ENCODE measurements at regions not wholly inside any gene's neighbourhood (a gene's known extent, or its start where the extent isn't known, plus 50 kb on each side); places are given as distances from the start of the nearest gene placed in this dataset.
"Not testable (repeated sequence)": the region's sequence is repeated elsewhere in the genome, so short reads cannot be mapped to it uniquely, and the experiment has no call there.

DNA sequence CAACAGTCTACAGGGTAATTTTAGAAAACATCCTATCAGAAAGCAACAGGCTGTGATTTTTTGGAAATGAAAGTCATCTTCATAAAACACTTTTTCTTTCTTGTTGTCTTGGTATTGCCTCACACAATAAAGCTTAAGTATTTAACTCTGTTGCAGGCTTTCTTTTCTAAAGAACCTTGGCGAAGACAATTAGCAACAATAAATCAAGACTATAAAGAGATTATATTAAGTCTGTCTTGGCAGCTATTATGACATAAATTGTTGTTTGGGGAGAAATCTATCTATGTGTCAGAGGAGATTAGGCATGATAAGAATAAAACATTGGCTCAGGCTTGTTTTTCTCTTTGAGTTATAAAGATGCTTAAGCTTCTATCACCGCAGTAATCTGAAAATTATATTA is 1774.8 kb downstream of the ARAP2 start:
- Histone ChIP-seq H3K27ac (no peak overlapping the region), H3K4me1 (no peaks in the 10 kb centered on the region), H3K27me3 (no peaks in the 10 kb centered on the region), H3K9me3 (peaks cover 0 to 6% of the 10 kb centered on the region in 2 donors), H3K36me3 (no peaks in the 10 kb centered on the region), H3K4me3 (no peak overlapping the region)
- no peak for TF ChIP-seq POLR2A (IDR thresholded peaks at IDR 0.05)
- TF ChIP-seq, protein P1, sequence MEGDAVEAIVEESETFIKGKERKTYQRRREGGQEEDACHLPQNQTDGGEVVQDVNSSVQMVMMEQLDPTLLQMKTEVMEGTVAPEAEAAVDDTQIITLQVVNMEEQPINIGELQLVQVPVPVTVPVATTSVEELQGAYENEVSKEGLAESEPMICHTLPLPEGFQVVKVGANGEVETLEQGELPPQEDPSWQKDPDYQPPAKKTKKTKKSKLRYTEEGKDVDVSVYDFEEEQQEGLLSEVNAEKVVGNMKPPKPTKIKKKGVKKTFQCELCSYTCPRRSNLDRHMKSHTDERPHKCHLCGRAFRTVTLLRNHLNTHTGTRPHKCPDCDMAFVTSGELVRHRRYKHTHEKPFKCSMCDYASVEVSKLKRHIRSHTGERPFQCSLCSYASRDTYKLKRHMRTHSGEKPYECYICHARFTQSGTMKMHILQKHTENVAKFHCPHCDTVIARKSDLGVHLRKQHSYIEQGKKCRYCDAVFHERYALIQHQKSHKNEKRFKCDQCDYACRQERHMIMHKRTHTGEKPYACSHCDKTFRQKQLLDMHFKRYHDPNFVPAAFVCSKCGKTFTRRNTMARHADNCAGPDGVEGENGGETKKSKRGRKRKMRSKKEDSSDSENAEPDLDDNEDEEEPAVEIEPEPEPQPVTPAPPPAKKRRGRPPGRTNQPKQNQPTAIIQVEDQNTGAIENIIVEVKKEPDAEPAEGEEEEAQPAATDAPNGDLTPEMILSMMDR (IDR thresholded peaks at IDR 0.05), result no peak
- TF ChIP-seq POLR2AphosphoS5 (IDR thresholded peaks at IDR 0.05), result no peak
- intact Hi-C loops (cut with DNase I; ENCODE audit: low total_unique reads), result no loop called here
- DNase-seq (ENCODE audit: low spot score in 2 of 2), result no peak

DNA sequence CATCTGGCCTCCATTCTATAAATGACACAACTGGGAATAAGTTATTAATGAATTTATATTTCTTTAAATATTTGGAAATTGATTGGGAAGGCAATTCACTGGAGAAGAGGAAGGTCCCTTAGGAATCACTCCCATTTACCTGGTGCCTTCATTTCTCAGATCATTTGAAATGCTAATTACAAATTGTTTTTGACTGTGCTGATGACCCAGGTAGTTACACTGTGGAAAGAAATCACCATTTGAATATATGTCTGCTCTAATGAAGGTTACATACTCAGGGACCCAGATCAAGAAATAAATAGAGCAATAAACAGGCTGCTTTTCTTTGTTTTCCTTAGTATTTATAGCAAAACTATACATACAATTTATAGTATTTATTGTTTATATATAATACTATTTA is 1759.1 kb downstream of the ARAP2 start:
- intact Hi-C loops (cut with DNase I; ENCODE audit: low total_unique reads), result no loop called here
- Histone ChIP-seq H3K27me3 (no peaks in the 10 kb centered on the region), H3K4me3 (no peak overlapping the region), H3K27ac (no peak overlapping the region), H3K4me1 (no peaks in the 10 kb centered on the region), H3K36me3 (no peaks in the 10 kb centered on the region), H3K9me3 (no peaks in the 10 kb centered on the region)
- DNase-seq (ENCODE audit: low spot score in 2 of 2), result no peak
- no peak for TF ChIP-seq POLR2A (IDR thresholded peaks at IDR 0.05)
- TF ChIP-seq POLR2AphosphoS5 (IDR thresholded peaks at IDR 0.05), result no peak
- TF ChIP-seq, protein P1 (IDR thresholded peaks at IDR 0.05), result no peak

DNA sequence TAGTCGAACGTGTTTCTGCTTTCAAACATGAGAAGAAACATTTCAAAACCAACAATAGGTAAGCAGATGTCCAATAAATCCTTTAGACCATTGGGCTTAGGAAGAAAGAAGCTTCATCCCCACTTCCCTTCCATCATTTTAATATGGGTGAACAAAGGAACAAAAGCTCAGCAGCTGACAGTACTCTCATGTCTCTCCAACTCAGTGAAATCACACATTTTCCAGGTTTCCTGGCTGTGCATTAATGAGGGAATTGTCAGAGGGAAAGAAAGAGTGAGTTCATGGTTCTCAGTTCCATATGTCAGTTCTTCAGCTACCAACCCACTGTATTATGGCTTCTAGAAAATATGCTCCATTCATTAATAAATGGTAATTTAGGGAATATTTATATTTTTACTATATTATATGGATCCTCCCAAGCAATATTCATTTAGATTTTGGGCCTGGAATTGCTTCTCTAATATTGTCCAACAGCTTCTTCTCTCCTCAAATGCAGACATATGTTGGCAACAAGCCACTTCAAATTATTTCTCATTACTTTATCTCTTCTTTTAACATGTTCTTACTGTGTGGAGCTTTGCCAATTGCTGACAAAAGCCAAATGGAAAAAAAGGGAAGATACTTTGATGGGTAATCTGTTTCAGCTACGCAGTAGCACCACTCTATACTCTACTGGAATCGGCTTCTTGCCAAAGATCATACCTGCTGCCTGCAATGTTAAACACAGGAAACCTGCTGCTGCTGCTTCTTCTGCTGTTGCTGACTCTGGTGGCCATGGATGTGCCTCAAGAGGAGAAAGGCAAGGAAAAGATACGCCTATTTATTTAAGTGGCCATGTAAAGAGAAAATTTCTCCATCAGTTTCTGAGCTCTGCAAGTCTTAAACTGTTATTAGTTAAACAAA is 1757.6 kb downstream of the ARAP2 start:
- H3K4me1 ChIP-seq, result no peaks in the 10 kb centered on the region
- H3K27ac ChIP-seq, result no peak overlapping the region
- H3K36me3 ChIP-seq, result no peaks in the 10 kb centered on the region
- no peaks in the 10 kb centered on the region for H3K9me3 ChIP-seq
- DNase-seq (ENCODE audit: low spot score in 2 of 2), result no peak
- TF ChIP-seq, protein P1 (IDR thresholded peaks at IDR 0.05), result no peak
- TF ChIP-seq POLR2A (IDR thresholded peaks at IDR 0.05) (no peak), POLR2AphosphoS5 (IDR thresholded peaks at IDR 0.05) (no peak)
- intact Hi-C loops (cut with DNase I; ENCODE audit: low total_unique reads), result no loop called here
- H3K4me3 ChIP-seq, result no peak overlapping the region
- H3K27me3 ChIP-seq, result no peaks in the 10 kb centered on the region

DNA sequence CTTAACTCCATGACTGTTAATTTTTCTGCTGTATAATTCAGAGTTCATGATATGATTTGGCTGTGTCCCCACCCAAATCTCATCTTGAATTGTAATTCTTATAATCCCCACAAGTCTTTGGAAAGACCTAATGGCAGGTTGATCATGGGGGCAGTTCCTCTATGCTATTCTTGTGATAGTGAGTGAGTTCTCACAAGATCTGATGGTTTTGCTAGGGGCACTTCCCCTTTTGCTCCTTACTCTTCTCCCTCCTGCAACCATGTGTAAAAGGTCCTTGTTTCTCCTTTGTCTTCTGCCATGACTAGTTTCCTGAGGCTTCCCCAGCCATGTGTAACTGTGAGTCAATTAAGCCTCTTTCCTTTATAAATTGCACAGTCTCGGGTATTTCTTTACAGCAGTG is 1751.9 kb downstream of the ARAP2 start:
- H3K36me3 ChIP-seq, result no peaks in the 10 kb centered on the region
- H3K9me3 ChIP-seq, result no peaks in the 10 kb centered on the region
- H3K4me1 ChIP-seq, result no peaks in the 10 kb centered on the region
- intact Hi-C loops (cut with DNase I; ENCODE audit: low total_unique reads), result no loop called here
- H3K4me3 ChIP-seq, result no peak overlapping the region
- no peak for DNase-seq (ENCODE audit: low spot score in 2 of 2)
- no peak overlapping the region for H3K27ac ChIP-seq
- H3K27me3 ChIP-seq, result no peaks in the 10 kb centered on the region
- TF ChIP-seq POLR2A (IDR thresholded peaks at IDR 0.05), result no peak
- no peak for TF ChIP-seq POLR2AphosphoS5 (IDR thresholded peaks at IDR 0.05)
- TF ChIP-seq, protein P1 (IDR thresholded peaks at IDR 0.05), result no peak

DNA sequence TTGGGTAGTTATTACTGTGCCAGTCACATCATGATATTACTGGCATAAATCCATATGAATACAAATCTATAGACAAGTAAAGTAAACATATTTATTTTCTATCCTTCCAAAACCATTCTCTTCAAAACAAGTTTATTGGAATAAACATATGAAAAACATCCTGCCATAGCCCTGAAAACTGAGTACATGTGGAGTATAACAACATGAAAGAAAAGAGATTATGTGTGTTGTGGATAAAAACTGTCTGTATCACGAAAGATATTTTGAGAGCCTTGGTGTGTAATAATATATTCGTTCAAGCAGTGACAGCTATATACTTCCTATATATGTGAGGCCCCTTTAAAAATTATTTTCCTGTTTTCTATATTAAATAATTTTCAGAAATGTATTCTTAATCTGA is 1742.2 kb downstream of the ARAP2 start:
- Histone ChIP-seq H3K36me3 (no peaks in the 10 kb centered on the region), H3K9me3 (peaks cover 0 to 3% of the 10 kb centered on the region in 2 donors), H3K4me1 (no peaks in the 10 kb centered on the region), H3K27ac (no peak overlapping the region), H3K27me3 (no peaks in the 10 kb centered on the region), H3K4me3 (no peak overlapping the region)
- intact Hi-C loops (cut with DNase I; ENCODE audit: low total_unique reads), result no loop called here
- TF ChIP-seq, protein P1 (IDR thresholded peaks at IDR 0.05), result no peak
- TF ChIP-seq POLR2AphosphoS5 (IDR thresholded peaks at IDR 0.05) (no peak), POLR2A (IDR thresholded peaks at IDR 0.05) (no peak)
- DNase-seq (ENCODE audit: low spot score in 2 of 2), result no peak

DNA sequence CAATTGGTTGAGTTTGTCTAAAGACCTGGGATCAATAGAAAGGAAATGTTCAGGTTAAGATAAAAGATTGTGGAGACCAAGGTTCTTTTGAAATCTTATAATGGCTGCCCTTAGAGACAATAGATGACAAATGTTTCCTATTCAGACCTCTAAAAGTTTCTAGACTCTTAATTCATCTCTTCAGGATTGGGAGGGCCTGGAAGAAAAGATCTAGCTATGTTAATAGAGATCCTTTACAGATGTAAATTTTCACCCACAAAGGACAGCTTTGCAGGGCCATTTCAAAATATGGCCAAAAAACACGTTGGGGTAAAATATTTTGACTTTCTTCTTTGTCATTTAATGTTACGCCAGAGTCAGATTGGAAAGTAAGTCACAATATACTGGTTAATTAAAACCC is 1739.6 kb downstream of the ARAP2 start:
- DNase-seq (ENCODE audit: low spot score in 2 of 2); intact Hi-C loops (cut with DNase I; ENCODE audit: low total_unique reads); H3K4me1 ChIP-seq; H3K36me3 ChIP-seq; H3K27me3 ChIP-seq; H3K4me3 ChIP-seq; H3K27ac ChIP-seq; H3K9me3 ChIP-seq: not testable (repeated sequence)

DNA sequence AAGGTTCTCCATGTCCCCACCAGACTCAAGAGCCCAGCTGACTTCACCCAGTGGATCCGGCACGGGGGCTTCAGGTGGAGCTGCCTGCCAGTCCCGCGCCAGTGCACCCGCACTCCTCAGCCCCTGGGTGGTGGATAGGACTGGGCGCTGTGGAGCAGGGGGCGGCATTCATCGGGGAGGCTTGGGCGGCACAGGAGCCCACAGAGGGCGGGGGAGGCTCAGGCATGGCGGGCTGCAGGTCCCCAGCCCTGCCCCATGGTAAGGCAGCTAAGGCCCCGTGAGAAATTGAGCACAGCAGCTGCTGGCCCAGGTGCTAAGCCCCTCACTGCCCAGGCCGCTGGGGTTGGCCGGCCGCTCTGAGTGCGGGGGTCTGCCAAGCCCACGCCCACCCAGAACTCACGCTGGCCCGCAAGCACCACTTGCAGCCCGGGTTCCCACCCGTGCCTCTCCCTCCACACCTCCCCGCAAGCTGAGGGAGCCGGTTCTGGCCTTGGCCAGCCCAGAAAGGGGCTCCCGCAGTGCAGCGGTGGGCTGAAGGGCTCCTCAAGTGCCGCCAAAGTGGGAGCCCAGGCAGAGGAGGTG is 1737.7 kb downstream of the ARAP2 start:
- H3K4me3 ChIP-seq; H3K9me3 ChIP-seq; H3K27me3 ChIP-seq; H3K27ac ChIP-seq; intact Hi-C loops (cut with DNase I; ENCODE audit: low total_unique reads); H3K4me1 ChIP-seq; DNase-seq (ENCODE audit: low spot score in 2 of 2); H3K36me3 ChIP-seq: not testable (repeated sequence)
